ENCODE measurements at regions not wholly inside any gene's neighbourhood (a gene's known extent, or its start where the extent isn't known, plus 50 kb on each side); places are given as distances from the start of the nearest gene placed in this dataset.

DNA sequence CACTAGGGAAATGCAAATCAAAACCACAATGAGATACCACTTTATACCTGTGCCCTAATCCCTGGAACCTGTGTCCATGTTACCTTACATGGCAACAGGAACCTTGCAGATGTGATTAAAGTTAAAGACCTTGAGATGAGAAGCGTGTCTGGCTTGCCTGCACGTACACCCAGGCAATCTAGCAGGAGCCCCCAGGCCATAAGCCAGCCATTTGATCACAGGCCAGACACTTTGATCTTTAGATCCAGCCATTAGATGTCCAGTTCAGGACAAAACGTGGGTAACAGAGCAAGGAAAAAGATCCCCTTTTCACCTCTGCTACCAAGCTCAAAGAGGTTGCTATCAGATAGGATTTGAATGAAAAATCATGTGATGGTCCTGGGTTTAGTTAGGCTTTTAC, 378.8 kb downstream of the BUD13 start:
- no peak overlapping the region for H3K9ac ChIP-seq (ENCODE audit: low read length in 5 of 5)
- H3K36me3 ChIP-seq (ENCODE audit: control insufficient read depth in 5 of 5, insufficient read depth in 5 of 5, low read length in 5 of 5), result no peaks in the 10 kb centered on the region
- no peak overlapping the region for H3K27ac ChIP-seq (ENCODE audit: low read depth, low read length)
- H3K4me3 ChIP-seq (ENCODE audit: low read depth in 1 of 5, low read length in 5 of 5), result no peak overlapping the region
- peaks cover 2 to 11% (median 9%) of the 10 kb centered on the region in 5 donors for H3K9me3 ChIP-seq (ENCODE audit: control insufficient read depth in 5 of 5, low read length in 5 of 5)
- peaks cover 0 to 6% (median 0%) of the 10 kb centered on the region in 5 donors for H3K4me1 ChIP-seq (ENCODE audit: control insufficient read depth in 5 of 5, insufficient read depth in 5 of 5, low read length in 5 of 5)
- H3K27me3 ChIP-seq (ENCODE audit: control insufficient read depth in 5 of 5, insufficient read depth in 4 of 5, low read length in 5 of 5), result peaks cover 0 to 3% (median 0%) of the 10 kb centered on the region in 5 donors

- no peak overlapping the region for H3K9ac ChIP-seq (ENCODE audit: low read length in 5 of 5)
- peaks cover 0 to 3% (median 0%) of the 10 kb centered on the region in 5 donors for H3K27me3 ChIP-seq (ENCODE audit: control insufficient read depth in 5 of 5, insufficient read depth in 4 of 5, low read length in 5 of 5)
- no peaks in the 10 kb centered on the region for H3K36me3 ChIP-seq (ENCODE audit: control insufficient read depth in 5 of 5, insufficient read depth in 5 of 5, low read length in 5 of 5)
- H3K27ac ChIP-seq (ENCODE audit: low read depth, low read length), result no peak overlapping the region
- H3K4me1 ChIP-seq (ENCODE audit: control insufficient read depth in 5 of 5, insufficient read depth in 5 of 5, low read length in 5 of 5), result no peaks in the 10 kb centered on the region
- peaks cover 2 to 11% (median 9%) of the 10 kb centered on the region in 5 donors for H3K9me3 ChIP-seq (ENCODE audit: control insufficient read depth in 5 of 5, low read length in 5 of 5)
- no peak overlapping the region for H3K4me3 ChIP-seq (ENCODE audit: low read depth in 1 of 5, low read length in 5 of 5)
Measured at GRCh38 chr11:116390963-116391362, 381.8 kb downstream of the BUD13 start.

DNA sequence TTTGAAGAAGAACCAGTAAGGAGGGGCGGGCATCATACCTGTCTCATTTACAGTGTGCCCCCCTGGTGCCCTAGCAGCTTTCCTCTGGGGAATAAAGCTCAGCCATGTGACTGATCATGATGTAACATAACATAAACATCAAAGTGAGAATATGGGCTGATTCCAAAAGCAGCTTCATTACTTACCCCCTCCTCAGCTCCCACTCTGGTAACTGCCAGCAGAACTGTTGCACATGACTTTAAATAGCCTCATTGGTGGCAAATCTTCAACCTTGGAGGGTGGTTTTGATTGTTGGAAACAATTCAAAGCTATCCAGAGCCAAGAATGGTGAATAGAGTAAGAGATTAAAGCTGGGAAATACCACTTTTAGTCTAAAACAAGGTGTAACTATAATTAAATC, 384.6 kb downstream of the BUD13 start:
- Histone ChIP-seq H3K9ac (ENCODE audit: low read length in 5 of 5) (no peak overlapping the region), H3K27ac (ENCODE audit: low read depth, low read length) (no peak overlapping the region), H3K4me1 (ENCODE audit: control insufficient read depth in 5 of 5, insufficient read depth in 5 of 5, low read length in 5 of 5) (no peaks in the 10 kb centered on the region), H3K9me3 (ENCODE audit: control insufficient read depth in 5 of 5, low read length in 5 of 5) (no peaks in the 10 kb centered on the region), H3K4me3 (ENCODE audit: low read depth in 1 of 5, low read length in 5 of 5) (no peak overlapping the region), H3K36me3 (ENCODE audit: control insufficient read depth in 5 of 5, insufficient read depth in 5 of 5, low read length in 5 of 5) (no peaks in the 10 kb centered on the region), H3K27me3 (ENCODE audit: control insufficient read depth in 5 of 5, insufficient read depth in 4 of 5, low read length in 5 of 5) (no peaks in the 10 kb centered on the region)

DNA sequence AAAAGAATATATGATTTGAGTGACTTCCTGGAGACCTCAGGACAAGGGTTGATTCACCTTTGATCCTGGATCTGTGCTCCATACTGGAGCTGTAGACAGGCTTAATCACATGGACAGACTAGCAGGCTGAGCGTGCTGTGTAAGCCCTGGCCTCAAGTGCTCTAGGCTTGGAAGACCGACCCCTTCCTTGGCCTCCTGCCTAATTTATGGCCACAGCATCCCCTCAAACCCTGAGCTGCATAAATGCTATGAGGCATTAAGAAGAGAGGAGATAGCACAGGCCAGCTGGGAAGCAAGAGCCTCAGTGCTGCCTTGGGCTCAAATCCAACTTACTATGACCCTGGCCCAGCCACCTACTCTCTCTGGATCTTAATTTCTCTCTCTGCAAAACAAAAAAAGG, 385.1 kb downstream of the BUD13 start:
- H3K36me3 ChIP-seq (ENCODE audit: control insufficient read depth in 5 of 5, insufficient read depth in 5 of 5, low read length in 5 of 5), result no peaks in the 10 kb centered on the region
- no peaks in the 10 kb centered on the region for H3K9me3 ChIP-seq (ENCODE audit: control insufficient read depth in 5 of 5, low read length in 5 of 5)
- H3K9ac ChIP-seq (ENCODE audit: low read length in 5 of 5), result no peak overlapping the region
- no peak overlapping the region for H3K4me3 ChIP-seq (ENCODE audit: low read depth in 1 of 5, low read length in 5 of 5)
- H3K27ac ChIP-seq (ENCODE audit: low read depth, low read length), result no peak overlapping the region
- no peaks in the 10 kb centered on the region for H3K4me1 ChIP-seq (ENCODE audit: control insufficient read depth in 5 of 5, insufficient read depth in 5 of 5, low read length in 5 of 5)
- H3K27me3 ChIP-seq (ENCODE audit: control insufficient read depth in 5 of 5, insufficient read depth in 4 of 5, low read length in 5 of 5), result no peaks in the 10 kb centered on the region

GRCh38 chr11:116386118-116386699, 386.6 kb downstream of the BUD13 start:
- Histone ChIP-seq H3K4me1 (ENCODE audit: control insufficient read depth in 5 of 5, insufficient read depth in 5 of 5, low read length in 5 of 5) (no peaks in the 10 kb centered on the region), H3K27ac (ENCODE audit: low read depth, low read length) (no peak overlapping the region), H3K36me3 (ENCODE audit: control insufficient read depth in 5 of 5, insufficient read depth in 5 of 5, low read length in 5 of 5) (no peaks in the 10 kb centered on the region), H3K9me3 (ENCODE audit: control insufficient read depth in 5 of 5, low read length in 5 of 5) (no peaks in the 10 kb centered on the region), H3K27me3 (ENCODE audit: control insufficient read depth in 5 of 5, insufficient read depth in 4 of 5, low read length in 5 of 5) (peaks cover 0 to 3% (median 0%) of the 10 kb centered on the region in 5 donors), H3K4me3 (ENCODE audit: low read depth in 1 of 5, low read length in 5 of 5) (no peak overlapping the region), H3K9ac (ENCODE audit: low read length in 5 of 5) (no peak overlapping the region)

DNA sequence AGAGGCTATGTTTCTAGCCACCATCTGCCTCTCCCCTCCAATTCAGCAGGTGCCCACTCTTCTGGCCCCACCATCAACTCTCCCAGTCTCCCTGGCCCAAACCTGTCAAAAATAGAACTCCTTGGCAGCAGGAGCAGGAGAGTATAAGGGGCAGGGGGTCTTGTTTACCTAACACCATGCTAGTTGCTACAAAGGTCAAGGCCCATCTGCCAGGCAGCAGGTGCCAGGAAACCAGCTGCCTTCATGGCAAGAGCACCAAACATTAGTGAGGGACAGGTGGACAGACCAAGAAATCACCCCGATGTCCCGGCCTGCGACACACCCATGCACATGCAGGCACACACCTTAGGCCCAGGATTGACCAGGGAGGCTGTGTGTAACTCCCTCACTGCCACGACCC, 387.9 kb downstream of the BUD13 start:
- no peak overlapping the region for H3K9ac ChIP-seq (ENCODE audit: low read length in 5 of 5)
- no peaks in the 10 kb centered on the region for H3K9me3 ChIP-seq (ENCODE audit: control insufficient read depth in 5 of 5, low read length in 5 of 5)
- H3K4me1 ChIP-seq (ENCODE audit: control insufficient read depth in 5 of 5, insufficient read depth in 5 of 5, low read length in 5 of 5), result no peaks in the 10 kb centered on the region
- peaks cover 0 to 3% (median 0%) of the 10 kb centered on the region in 5 donors for H3K27me3 ChIP-seq (ENCODE audit: control insufficient read depth in 5 of 5, insufficient read depth in 4 of 5, low read length in 5 of 5)
- H3K4me3 ChIP-seq (ENCODE audit: low read depth in 1 of 5, low read length in 5 of 5), result no peak overlapping the region
- no peak overlapping the region for H3K27ac ChIP-seq (ENCODE audit: low read depth, low read length)
- H3K36me3 ChIP-seq (ENCODE audit: control insufficient read depth in 5 of 5, insufficient read depth in 5 of 5, low read length in 5 of 5), result no peaks in the 10 kb centered on the region

DNA sequence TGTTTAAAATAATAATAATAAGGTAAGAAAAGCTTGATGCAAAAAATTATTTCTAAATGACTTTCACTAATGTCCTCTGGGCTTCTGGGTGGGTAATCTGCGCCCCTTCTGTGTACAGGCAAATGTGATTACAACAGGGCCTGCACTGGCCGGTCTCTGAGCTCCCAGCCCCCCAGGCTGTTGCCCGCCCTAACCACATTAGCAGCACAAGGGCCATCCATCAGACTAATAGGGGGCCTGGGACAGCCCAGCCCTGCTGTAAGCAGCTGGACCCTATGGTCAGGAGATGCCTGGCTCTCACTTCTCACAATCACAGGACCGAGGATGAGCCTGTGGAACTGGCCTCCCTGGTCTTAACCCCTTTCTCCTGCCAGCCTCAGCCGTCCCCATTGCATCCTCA, 388.4 kb downstream of the BUD13 start:
- H3K27ac ChIP-seq (ENCODE audit: low read depth, low read length), result no peak overlapping the region
- H3K36me3 ChIP-seq (ENCODE audit: control insufficient read depth in 5 of 5, insufficient read depth in 5 of 5, low read length in 5 of 5), result no peaks in the 10 kb centered on the region
- peaks cover 0 to 3% (median 0%) of the 10 kb centered on the region in 5 donors for H3K27me3 ChIP-seq (ENCODE audit: control insufficient read depth in 5 of 5, insufficient read depth in 4 of 5, low read length in 5 of 5)
- no peaks in the 10 kb centered on the region for H3K4me1 ChIP-seq (ENCODE audit: control insufficient read depth in 5 of 5, insufficient read depth in 5 of 5, low read length in 5 of 5)
- no peaks in the 10 kb centered on the region for H3K9me3 ChIP-seq (ENCODE audit: control insufficient read depth in 5 of 5, low read length in 5 of 5)
- H3K9ac ChIP-seq (ENCODE audit: low read length in 5 of 5), result no peak overlapping the region
- no peak overlapping the region for H3K4me3 ChIP-seq (ENCODE audit: low read depth in 1 of 5, low read length in 5 of 5)

GRCh38 chr11:116379185-116379828, 393.5 kb downstream of the BUD13 start:
- Histone ChIP-seq H3K4me1 (ENCODE audit: control insufficient read depth in 5 of 5, insufficient read depth in 5 of 5, low read length in 5 of 5) (no peaks in the 10 kb centered on the region), H3K27ac (ENCODE audit: low read depth, low read length) (no peak overlapping the region), H3K9me3 (ENCODE audit: control insufficient read depth in 5 of 5, low read length in 5 of 5) (no peaks in the 10 kb centered on the region), H3K36me3 (ENCODE audit: control insufficient read depth in 5 of 5, insufficient read depth in 5 of 5, low read length in 5 of 5) (no peaks in the 10 kb centered on the region), H3K9ac (ENCODE audit: low read length in 5 of 5) (no peak overlapping the region), H3K4me3 (ENCODE audit: low read depth in 1 of 5, low read length in 5 of 5) (no peak overlapping the region), H3K27me3 (ENCODE audit: control insufficient read depth in 5 of 5, insufficient read depth in 4 of 5, low read length in 5 of 5) (peaks cover 3 to 9% (median 8%) of the 10 kb centered on the region in 5 donors)

DNA sequence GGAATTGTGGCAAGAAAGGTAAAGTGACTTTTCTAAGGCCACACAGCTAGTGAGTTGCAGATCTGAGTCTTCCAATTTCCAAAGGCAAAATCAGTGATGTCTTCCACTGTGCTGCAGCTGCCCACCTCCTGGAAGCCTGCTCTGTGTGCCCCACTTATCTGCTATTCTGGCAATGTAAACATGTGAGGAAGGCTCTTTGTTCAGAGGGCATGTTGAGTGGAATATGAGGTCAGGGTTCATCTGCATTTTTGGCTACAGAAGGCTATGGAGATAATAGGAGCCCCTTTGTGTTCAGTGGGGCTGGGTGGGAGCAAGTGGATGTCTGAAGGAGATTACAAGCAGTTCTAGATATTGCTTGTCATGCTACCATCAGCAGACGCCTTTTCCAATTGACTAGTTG, 396.2 kb downstream of the BUD13 start:
- H3K9me3 ChIP-seq (ENCODE audit: control insufficient read depth in 5 of 5, low read length in 5 of 5), result no peaks in the 10 kb centered on the region

DNA sequence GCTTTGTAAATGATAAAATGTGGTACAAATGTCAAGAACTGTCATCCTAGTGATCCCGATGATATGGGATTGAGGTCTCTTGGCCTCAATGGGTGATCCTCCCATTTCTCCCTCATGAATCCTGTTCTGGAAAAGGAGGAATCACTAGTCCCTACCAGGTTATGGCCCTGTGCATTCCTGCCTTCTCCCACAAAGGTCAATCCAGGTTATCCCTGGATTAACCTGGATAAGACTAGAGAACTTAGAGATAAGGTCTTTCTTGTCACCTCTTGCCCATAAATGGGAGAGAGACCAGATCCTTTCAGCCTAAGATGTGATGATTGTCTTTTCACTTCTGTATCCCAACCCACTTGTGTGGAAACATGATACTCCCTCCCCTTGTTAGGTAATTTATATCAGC, 396.7 kb downstream of the BUD13 start:
- Histone ChIP-seq H3K36me3 (ENCODE audit: control insufficient read depth in 5 of 5, insufficient read depth in 5 of 5, low read length in 5 of 5) (no peaks in the 10 kb centered on the region), H3K9ac (ENCODE audit: low read length in 5 of 5) (no peak overlapping the region), H3K27me3 (ENCODE audit: control insufficient read depth in 5 of 5, insufficient read depth in 4 of 5, low read length in 5 of 5) (peaks cover 0 to 9% (median 8%) of the 10 kb centered on the region in 5 donors), H3K9me3 (ENCODE audit: control insufficient read depth in 5 of 5, low read length in 5 of 5) (no peaks in the 10 kb centered on the region), H3K4me1 (ENCODE audit: control insufficient read depth in 5 of 5, insufficient read depth in 5 of 5, low read length in 5 of 5) (no peaks in the 10 kb centered on the region), H3K27ac (ENCODE audit: low read depth, low read length) (no peak overlapping the region), H3K4me3 (ENCODE audit: low read depth in 1 of 5, low read length in 5 of 5) (no peak overlapping the region)

More for the DNA sequence above, 396.2 kb downstream of the BUD13 start:
- Histone ChIP-seq H3K27me3 (ENCODE audit: control insufficient read depth in 5 of 5, insufficient read depth in 4 of 5, low read length in 5 of 5) (peaks cover 2 to 9% (median 8%) of the 10 kb centered on the region in 5 donors), H3K27ac (ENCODE audit: low read depth, low read length) (no peak overlapping the region), H3K4me1 (ENCODE audit: control insufficient read depth in 5 of 5, insufficient read depth in 5 of 5, low read length in 5 of 5) (no peaks in the 10 kb centered on the region), H3K4me3 (ENCODE audit: low read depth in 1 of 5, low read length in 5 of 5) (no peak overlapping the region), H3K9ac (ENCODE audit: low read length in 5 of 5) (no peak overlapping the region), H3K36me3 (ENCODE audit: control insufficient read depth in 5 of 5, insufficient read depth in 5 of 5, low read length in 5 of 5) (no peaks in the 10 kb centered on the region)
